Lower lobe of right lung (tissue), 2 donors: ENCODE measurements at regions not wholly inside any gene's neighbourhood (a gene's known extent, or its start where the extent isn't known, plus 50 kb on each side); places are given as distances from the start of the nearest gene placed in this dataset.

ENCODE experiments used
- ATAC-seq, 2 donors: fragments of 200-7000 bp; cut with Tn5 transposase; one replicate each; pipeline ENCODE4 v1.9.1; 2020 to 2022; ENCODE audit warnings: mild to moderate bottlenecking in 2 of 2, moderate library complexity in 2 of 2
- DNase-seq: peaks from one replicate; pipeline ENCODE4 v3.0.0-alpha.2; 2020
- H3K27ac ChIP-seq: fragments of 200-600 bp; one replicate; pipeline ENCODE4 v1.8.0; 2022
- H3K27me3 ChIP-seq: fragments of 200-600 bp; one replicate; pipeline ENCODE4 v1.8.0; 2022; ENCODE audit warnings: low read depth
- H3K36me3 ChIP-seq: fragments of 200-600 bp; one replicate; pipeline ENCODE4 v1.8.0; 2022; ENCODE audit warnings: mild to moderate bottlenecking
- H3K4me1 ChIP-seq: fragments of 200-600 bp; one replicate; pipeline ENCODE4 v1.8.0; 2022
- H3K4me3 ChIP-seq: fragments of 200-600 bp; one replicate; pipeline ENCODE4 v1.8.0; 2022; ENCODE audit warnings: mild to moderate bottlenecking
- H3K9me3 ChIP-seq: fragments of 200-600 bp; one replicate; pipeline ENCODE4 v1.8.0; 2022
- CTCF ChIP-seq: fragments of 200-600 bp; IDR thresholded peaks from one replicate; pipeline ENCODE4 v1.8.0; 2022; ENCODE audit warnings: antibody characterized with exemption, mild to moderate bottlenecking
- intact Hi-C: fragments of 100-400 bp; cut with DNase I; formaldehyde crosslinking; loops from one replicate; pipeline ENCODE4 v1.11.0; 2022
- donor health status: DM: no; HTN: yes; CAD: no; lungs with severe emphysema.

- Histone ChIP-seq H3K27ac (no peak overlapping the region), H3K9me3 (no peaks in the 10 kb centered on the region), H3K36me3 (no peaks in the 10 kb centered on the region), H3K4me3 (no peak overlapping the region), H3K4me1 (no peaks in the 10 kb centered on the region), H3K27me3 (no peaks in the 10 kb centered on the region)
- ATAC-seq (no peak), DNase-seq (no peak)
- intact Hi-C loops, result no loop called here
- TF ChIP-seq CTCF, result no peak
These were observed 171.1 kb downstream of the DHX35 start for GRCh38 chr20:39133201-39133600.

- no peak for ATAC-seq
- H3K9me3 ChIP-seq, result no peaks in the 10 kb centered on the region
- H3K4me3 ChIP-seq, result no peak overlapping the region
- H3K27ac ChIP-seq, result no peak overlapping the region
- no peaks in the 10 kb centered on the region for H3K36me3 ChIP-seq
- H3K27me3 ChIP-seq, result no peaks in the 10 kb centered on the region
- DNase-seq, result no peak
- TF ChIP-seq CTCF, result no peak
- no peaks in the 10 kb centered on the region for H3K4me1 ChIP-seq
- intact Hi-C loops, result no loop called here
These were observed 170.4 kb downstream of the DHX35 start for GRCh38 chr20:39132511-39132910.

- intact Hi-C loops, result no loop called here
- no peaks in the 10 kb centered on the region for H3K36me3 ChIP-seq
- no peak overlapping the region for H3K27ac ChIP-seq
- no peaks in the 10 kb centered on the region for H3K4me1 ChIP-seq
- DNase-seq (no peak), ATAC-seq (no peak)
- TF ChIP-seq CTCF, result no peak
- no peak overlapping the region for H3K4me3 ChIP-seq
- no peaks in the 10 kb centered on the region for H3K9me3 ChIP-seq
- no peaks in the 10 kb centered on the region for H3K27me3 ChIP-seq
These were observed 169.9 kb downstream of the DHX35 start for GRCh38 chr20:39132093-39132492.

GRCh38 chr20:39130627-39131026 lies 168.5 kb downstream of the DHX35 start:
- Histone ChIP-seq H3K4me1 (no peaks in the 10 kb centered on the region), H3K27ac (no peak overlapping the region), H3K9me3 (no peaks in the 10 kb centered on the region), H3K36me3 (no peaks in the 10 kb centered on the region), H3K4me3 (no peak overlapping the region), H3K27me3 (no peaks in the 10 kb centered on the region)
- intact Hi-C loops, result no loop called here
- no peak for TF ChIP-seq CTCF
- DNase-seq, result no peak
- ATAC-seq, result no peak

- H3K4me3 ChIP-seq, result no peak overlapping the region
- H3K27ac ChIP-seq, result no peak overlapping the region
- no peak for TF ChIP-seq CTCF
- H3K9me3 ChIP-seq, result no peaks in the 10 kb centered on the region
- ATAC-seq (no peak), DNase-seq (no peak)
- intact Hi-C loops, result no loop called here
- no peaks in the 10 kb centered on the region for H3K27me3 ChIP-seq
- no peaks in the 10 kb centered on the region for H3K36me3 ChIP-seq
- no peaks in the 10 kb centered on the region for H3K4me1 ChIP-seq
These were observed 167.4 kb downstream of the DHX35 start for GRCh38 chr20:39129523-39129922.

- intact Hi-C loops, result no loop called here
- peaks cover 4% of the 10 kb centered on the region for H3K27me3 ChIP-seq
- H3K9me3 ChIP-seq, result no peaks in the 10 kb centered on the region
- DNase-seq, result no peak
- ATAC-seq, result no peak
- no peak overlapping the region for H3K4me3 ChIP-seq
- H3K27ac ChIP-seq, result no peak overlapping the region
- no peak for TF ChIP-seq CTCF
- no peaks in the 10 kb centered on the region for H3K36me3 ChIP-seq
- no peaks in the 10 kb centered on the region for H3K4me1 ChIP-seq
These were observed 161.9 kb downstream of the DHX35 start for GRCh38 chr20:39124064-39124463.
